ENCODE measurements at regions not wholly inside any gene's neighbourhood (a gene's known extent, or its start where the extent isn't known, plus 50 kb on each side); places are given as distances from the start of the nearest gene placed in this dataset.

DNA sequence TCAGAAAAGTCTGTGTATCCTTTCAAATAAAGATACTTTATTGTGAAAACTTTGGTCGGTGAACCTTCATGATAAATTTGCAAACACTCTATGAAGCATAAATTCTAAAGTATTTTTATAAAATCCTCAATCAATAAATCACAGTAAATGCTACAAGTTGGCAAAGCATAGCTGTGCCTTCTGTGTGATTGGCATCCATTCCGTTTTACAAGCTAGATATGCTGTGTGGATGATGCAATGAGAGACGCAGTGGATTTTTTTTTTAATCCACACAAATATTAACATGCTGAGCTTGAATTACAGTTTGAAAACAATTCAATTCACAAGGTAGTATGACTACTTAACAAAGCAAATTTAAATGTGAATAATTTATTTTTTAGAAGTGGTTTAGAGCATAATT lies 937.2 kb downstream of the ZPLD1 start:
- intact Hi-C loops (cut with micrococcal nuclease) = no loop called here

DNA sequence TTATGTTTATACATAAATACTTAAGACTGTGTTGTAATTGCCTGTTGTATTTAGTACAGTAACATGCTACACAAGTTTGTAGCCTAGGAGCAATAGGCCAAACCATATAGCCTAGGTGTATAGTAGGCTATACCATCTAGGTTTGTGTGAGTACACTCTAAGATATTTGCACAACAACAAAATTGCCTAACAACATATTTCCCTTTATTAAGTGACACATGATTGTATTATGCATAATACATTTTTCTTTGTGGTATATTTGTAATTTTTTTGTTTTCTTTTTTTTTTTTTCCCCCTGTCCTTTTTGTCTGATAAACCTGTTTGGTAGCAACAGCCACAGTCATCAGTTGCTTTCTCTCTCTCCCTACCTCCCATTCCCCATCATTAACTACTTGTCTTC lies 945.6 kb downstream of the ZPLD1 start:
- intact Hi-C loops (cut with micrococcal nuclease) = no loop called here
- no peak for ATAC-seq
- no peak for DNase-seq

More for the DNA sequence above, 937.2 kb downstream of the ZPLD1 start:
- DNase-seq = no peak
- ATAC-seq = no peak

DNA sequence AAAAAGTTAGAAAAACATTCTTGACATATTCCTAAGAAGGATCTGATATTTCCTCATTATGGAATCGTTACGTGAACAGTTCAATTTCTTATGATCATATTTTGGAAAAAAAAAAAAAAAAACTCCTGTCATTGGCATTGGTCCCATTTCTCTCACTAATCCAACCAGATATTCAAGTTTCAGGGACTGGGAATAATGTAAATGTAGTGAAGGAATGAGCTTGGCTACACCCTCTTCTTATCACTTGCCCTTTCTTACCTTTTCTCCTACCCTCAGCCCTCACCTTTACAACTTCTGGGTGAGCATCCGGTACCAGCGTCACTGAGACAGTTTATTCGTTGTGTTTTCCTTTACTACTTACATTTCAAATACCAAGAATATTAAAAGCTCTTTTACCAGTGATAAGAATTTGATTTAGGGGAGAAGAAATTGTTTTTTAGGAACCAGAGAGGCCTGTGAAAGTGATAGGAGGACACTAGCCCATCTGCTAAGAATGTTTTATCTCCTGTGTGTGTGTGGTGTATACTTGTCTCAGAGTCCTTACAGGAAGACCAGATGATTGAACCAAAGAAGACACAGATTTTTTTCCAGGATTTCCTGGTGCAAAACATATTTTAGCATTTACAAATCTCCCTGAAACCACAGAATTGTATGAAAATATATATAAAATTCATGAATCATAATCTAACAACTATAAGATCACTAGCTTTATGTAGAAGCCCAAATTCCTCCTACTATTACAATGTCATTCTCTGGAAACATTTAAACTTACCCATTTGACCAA lies 946.7 kb downstream of the ZPLD1 start:
- DNase-seq = no peak
- intact Hi-C loops (cut with micrococcal nuclease) = no loop called here
- ATAC-seq = no peak

DNA sequence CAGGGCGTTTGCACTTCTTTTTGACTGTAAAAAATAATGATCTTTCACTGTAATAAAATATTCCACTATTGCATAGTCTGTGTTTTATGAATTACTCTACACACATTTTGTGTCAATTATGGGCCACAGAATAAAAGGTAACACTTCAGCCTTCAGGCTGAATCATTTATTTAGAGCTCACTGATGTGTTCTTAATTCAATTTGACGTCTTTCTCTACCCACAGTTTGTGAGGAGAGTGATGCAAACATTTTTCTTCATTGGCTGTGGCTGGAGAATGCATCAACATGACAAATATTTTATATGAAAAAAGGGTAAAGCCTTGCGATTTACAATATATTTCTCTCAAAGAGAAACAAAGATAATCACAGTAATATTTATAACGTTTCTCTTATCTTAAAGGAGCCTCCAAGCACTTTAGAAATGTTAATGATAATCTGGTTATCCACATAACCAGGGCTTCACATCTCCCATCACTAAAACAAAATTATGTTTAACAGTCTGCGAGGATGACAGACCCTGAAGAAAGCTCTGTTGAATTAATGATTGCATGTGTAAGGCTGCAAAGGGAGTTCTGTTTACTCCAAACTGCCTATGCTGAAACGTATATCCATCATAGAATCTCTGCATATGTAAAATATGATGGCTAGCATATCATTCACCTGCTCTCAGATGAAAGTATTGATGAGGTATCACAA lies 951.3 kb downstream of the ZPLD1 start:
- intact Hi-C loops (cut with micrococcal nuclease) = no loop called here
- ATAC-seq = no peak
- DNase-seq = no peak

DNA sequence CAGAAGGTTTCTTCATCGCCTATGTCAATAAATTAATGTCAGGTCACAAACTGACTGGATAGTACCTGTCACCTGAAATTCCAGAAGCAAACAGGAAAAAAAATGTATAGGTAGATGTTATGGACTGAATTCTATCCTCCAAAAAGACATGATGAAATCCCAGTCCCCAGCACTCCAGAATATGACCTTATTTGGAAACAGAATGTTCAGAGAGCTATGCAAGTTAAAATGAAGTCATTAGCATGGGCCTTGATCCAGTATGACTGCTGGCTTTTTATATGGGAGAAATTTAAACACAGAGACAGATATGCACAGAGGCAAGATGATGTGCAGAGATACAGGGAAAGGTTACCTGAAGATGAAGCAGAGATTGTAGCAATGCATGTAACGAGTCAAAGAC lies 953.4 kb downstream of the ZPLD1 start:
- DNase-seq (no peak), ATAC-seq (no peak)
- intact Hi-C loops (cut with micrococcal nuclease) = no loop called here

DNA sequence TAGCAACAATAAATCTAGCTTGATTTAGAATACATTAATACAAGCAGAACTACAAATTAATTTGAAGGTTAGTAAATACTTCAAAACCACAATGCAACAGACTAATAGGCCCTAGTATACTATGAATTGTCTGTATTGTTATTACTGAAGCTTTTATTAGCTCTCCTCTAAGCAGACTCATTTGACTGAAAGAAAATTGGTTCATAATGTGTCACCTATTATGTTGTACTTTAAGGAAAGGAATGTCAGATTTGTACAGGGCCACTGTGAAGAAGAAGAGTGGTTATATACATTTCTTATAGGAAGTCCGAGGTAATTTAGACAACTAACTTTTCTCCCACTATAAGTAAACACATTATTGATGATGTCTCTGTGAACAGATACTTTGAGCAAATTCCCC lies 954.5 kb downstream of the ZPLD1 start:
- intact Hi-C loops (cut with micrococcal nuclease) = no loop called here
- DNase-seq (no peak), ATAC-seq (no peak)

DNA sequence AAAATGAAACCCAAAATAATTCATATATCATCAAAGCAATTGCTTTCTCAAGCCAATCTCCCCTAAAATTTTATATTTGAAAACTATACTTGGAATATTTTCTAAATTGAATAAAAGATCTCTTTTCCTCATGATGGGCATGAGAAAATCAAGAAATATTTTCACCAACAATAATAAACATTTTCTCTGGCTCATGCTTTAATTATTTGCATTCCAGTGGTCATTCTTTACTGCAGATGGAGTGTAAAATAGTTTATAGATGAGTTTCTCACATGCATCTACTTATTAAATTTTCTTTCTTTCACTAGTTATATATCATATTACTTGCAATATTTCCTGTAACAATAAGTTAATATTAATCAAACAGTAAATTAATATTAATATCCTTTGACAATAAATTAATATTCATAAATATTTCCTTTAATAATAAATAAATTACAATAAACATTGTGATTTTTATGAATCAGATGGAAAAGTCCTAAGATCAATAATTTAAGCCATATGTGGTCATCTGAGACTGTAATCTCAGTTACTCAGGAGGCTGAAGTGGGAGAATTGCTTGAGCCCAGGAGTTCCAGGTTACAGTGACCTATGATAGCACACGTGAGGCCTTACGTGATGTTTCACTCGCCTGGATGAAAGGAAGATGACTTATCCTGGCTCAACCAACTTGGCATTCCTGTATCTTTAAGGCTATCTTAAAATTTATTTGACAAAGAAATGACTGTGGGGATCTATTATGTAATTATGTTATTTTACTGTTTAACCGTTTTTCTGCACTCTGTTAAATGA lies 958.8 kb downstream of the ZPLD1 start:
- ATAC-seq = no peak
- intact Hi-C loops (cut with micrococcal nuclease) = no loop called here
- DNase-seq = no peak

DNA sequence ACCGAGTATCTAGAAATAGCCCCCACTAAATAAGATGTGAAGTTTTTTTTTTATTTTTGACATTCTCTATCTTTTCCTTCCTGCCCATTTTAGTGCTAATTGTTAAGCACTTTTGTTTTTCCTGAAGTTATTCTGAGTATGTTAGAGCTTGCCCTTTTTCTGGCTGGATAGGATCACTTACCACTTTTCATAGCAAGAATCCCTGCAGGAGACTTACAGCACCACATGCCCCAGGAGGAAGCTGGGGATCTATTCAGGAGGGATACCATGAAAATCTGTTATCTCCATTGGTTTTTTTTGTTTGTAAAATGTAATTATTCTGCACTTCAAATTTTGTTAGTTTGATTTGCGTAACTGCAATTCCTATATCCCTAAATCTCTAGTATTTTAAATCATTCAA lies 968.4 kb downstream of the ZPLD1 start:
- intact Hi-C loops (cut with micrococcal nuclease) = no loop called here
- no peak for DNase-seq
- ATAC-seq = no peak

DNA sequence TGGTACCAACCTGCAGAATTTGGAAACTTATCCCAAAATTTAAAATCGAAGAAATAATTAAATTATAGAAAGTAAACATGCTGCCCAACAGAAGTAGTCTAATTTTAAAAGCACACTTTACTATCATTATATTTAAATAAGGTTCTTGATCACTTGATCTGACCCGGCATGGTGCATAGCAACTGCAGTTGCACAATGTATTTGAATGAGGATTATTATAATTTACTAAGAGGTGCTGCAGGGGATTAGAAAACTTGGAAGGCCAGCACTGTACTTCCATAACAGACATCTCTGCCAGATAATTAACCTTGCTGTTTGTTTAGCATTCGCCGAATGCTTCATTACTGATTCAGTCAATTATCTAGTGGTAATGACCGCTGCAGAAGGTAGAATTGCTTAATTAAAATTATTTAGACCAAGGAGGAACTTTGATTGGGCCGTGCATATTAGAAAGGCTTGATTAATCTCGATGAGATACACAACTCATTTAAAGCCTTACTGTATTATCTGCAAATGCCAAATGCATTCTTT lies 971.6 kb downstream of the ZPLD1 start:
- intact Hi-C loops (cut with micrococcal nuclease) = no loop called here
- no peak for DNase-seq
- no peak for ATAC-seq

DNA sequence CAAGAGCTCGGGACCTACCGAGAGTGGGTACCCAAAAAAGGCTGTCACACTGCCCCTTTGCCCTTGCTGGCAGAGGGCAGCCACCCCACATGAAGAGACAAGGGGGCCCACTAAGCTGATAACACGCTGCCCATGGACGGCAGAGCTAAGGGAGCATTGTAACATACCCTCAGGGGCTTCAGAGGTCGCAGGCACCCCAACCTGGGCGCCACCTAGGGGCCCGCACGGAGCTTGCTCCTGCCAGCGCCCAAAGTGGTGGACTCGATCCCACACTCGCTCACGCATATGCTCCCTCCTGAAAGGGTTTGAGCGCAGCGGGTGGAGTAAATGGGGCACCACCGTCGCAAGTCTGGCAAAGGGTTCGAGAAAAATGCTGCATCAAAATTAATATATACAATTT lies 975.4 kb downstream of the ZPLD1 start:
- no peak for ATAC-seq
- no peak for DNase-seq
- intact Hi-C loops (cut with micrococcal nuclease) = no loop called here

DNA sequence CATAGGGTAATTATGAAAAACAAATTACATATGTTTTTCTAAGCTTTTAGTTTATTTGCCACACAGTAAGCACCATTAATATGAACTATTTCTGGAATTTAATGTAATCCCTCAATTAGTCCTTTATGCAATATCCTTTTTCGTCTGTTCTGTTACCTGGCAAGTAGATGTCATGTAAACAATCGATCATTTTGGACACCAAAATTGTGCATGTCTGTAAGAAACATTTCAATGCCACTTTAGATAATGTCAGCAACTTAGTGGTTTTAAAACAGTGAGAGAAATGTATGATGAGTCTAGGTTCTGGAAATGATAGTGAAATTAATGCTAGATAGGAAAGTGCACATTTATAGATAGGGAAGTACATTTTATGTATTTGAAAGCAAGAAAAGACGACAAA lies 986.6 kb downstream of the ZPLD1 start:
- intact Hi-C loops (cut with micrococcal nuclease) = no loop called here
- no peak for ATAC-seq

DNA sequence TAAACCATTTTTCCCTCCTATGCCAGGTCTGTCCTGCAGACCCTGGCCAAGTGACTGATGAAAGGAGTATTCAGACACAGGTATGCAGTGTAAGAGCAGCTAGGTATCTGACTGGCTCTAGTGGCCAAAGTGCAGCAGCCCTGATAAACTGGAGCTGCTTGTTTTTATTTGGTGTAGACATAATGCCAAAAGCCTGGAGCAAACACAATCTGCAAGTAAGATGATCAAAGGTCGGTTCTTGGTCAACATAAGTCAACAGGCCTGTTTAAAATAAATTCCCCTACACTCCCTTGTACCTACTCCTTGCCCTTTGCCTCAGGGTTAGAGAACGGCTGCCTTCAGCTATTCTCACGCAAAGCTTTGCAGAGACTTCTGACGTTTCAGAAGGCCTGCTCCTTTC lies 1003.1 kb downstream of the ZPLD1 start:
- ATAC-seq = no peak

More for the DNA sequence above, 986.6 kb downstream of the ZPLD1 start:
- no peak for DNase-seq

DNA sequence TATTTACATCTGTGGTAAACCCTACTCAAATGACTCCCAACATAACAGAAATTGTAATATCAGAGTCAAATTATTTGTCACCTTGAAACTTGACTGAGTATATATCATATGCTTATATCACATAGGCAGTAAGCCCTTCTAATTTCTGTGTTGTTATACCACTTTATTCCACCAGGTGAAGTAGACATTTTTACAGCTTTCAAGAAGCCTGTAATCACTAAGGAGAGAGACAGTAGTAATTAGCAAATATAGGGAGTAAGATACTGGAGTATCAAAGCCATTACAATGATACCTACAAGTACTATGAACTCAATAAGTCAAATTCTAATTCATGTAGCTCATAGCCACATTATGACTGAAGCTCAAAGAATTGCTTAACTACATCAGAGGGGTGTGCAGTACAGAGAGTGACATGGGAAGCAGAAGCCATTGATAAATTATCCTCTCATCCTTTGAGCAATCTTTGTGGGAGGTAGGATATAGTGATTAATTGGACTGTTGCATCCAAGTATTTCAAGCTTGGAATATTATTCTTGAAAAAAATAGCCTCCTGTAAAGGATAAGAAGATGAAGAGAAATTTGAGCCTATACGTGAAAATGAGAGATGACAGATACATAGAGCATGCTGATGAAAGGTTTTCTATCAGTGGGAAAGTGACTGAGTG lies 1005.9 kb downstream of the ZPLD1 start:
- no peak for ATAC-seq
- intact Hi-C loops (cut with micrococcal nuclease) = no loop called here
- DNase-seq = no peak

More for the DNA sequence above, 1003.1 kb downstream of the ZPLD1 start:
- intact Hi-C loops (cut with micrococcal nuclease) = no loop called here
- DNase-seq = no peak

DNA sequence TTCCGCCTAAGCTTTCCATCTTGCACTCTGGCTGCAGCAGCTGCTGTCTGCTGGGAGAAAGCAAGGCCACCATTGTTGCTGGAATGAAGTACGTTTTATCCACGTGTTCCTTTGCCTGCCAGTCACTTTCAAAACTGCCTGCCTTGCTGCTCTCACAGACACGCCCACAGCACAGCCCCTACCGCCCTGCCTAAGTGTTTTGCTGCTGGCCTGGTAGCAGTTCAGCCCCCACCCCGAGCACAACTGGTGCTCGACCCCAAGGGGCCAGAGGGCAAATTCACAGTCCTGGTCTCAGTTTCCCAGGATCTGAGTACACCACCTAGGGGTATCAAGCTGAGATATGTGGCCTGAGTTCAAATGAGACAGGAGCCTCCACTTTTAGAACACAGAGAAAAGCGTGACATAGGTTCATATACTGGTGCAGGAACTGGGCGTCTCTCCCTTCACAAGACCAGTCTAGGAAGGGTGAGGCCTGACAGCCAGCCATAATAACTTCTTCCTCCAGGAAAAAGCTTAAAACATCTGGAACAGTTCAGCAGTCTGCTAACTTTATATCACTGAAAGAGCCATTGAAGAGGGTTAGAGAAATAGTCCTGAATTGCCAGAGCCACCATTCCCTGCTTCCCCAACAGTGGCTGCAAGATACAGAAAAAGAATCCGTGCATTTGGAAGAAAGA lies 1012.3 kb downstream of the ZPLD1 start:
- DNase-seq (no peak), ATAC-seq (no peak)
- intact Hi-C loops (cut with micrococcal nuclease) = no loop called here

DNA sequence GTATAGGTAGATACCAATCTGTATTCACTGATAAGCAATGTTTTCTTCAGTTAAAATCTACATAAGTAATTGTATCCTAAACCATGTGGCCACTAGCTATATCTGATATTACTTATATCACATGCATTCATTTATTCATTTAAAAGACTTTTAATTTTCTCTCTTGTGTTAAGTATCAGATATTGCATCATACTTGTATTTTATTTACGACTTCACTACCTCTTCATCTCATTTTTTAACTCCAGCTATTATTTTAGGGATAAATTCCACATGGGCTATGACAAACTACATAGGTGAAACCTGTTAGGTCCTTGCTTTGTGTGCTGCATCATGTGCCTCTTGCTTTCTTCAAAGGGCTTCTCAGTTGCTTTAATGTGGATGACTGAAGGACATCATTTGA lies 1018.3 kb downstream of the ZPLD1 start:
- no peak for DNase-seq
- intact Hi-C loops (cut with micrococcal nuclease) = no loop called here
- ATAC-seq = no peak

DNA sequence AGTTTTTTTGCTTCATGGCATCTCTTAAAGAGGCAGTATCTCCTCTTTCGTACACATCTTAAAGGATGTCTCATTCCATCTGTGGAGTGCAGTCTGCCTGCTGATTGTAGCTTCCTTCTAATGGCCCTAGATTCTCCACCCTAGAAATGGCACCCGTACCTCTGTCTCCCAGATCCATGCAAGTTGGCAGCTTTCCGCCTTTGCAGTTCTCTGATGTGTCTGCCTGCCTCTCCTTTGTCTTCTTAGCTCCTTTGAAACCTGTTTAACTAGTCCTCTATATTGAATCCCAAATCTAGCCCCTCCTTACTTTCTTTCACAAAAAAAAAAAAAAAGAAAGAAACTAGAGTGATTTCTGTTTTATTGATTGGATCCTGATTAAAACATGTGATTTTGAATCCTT lies 1025.0 kb downstream of the ZPLD1 start:
- no peak for ATAC-seq
- DNase-seq = no peak
- intact Hi-C loops (cut with micrococcal nuclease) = no loop called here

DNA sequence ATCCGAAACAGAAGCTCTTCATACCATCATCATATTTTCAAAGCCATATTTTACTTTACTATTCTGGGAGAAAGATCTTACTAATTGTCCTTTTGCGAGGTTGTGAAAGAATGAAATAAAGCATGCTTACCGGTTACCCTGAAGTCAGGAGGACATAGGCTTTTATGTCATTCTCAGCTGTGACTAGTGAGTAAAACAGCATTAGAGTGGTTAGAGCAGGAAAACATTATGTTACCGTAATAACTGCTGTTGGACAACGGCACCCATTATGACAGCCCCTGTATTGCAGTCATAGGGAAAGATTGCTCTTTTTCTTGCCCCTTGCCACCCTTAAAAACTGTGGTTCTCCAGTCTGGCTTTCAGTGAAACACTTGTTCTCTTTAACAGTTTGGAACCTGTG lies 1035.7 kb downstream of the ZPLD1 start:
- DNase-seq (no peak), ATAC-seq (no peak)
- intact Hi-C loops (cut with micrococcal nuclease) = no loop called here

DNA sequence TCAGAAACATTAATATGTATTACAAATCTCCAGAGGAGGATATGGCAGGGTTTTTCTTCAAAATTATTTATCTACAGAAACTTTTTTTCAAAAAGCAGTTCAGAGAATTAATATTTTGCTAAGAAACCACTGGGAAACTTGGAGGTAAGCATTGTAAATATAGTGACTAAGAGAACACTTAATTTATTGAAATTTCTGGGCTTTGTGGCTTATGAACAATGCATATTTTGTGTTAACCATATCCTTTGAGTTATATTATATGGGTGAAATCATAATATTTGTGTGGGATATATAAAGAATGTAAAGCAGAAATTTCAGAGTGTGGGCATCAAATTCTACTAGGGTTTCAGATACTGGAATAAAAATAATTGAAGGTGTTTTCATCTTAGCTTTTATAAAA lies 1059.2 kb downstream of the ZPLD1 start:
- DNase-seq = no peak
- ATAC-seq = no peak
- intact Hi-C loops (cut with micrococcal nuclease) = no loop called here

DNA sequence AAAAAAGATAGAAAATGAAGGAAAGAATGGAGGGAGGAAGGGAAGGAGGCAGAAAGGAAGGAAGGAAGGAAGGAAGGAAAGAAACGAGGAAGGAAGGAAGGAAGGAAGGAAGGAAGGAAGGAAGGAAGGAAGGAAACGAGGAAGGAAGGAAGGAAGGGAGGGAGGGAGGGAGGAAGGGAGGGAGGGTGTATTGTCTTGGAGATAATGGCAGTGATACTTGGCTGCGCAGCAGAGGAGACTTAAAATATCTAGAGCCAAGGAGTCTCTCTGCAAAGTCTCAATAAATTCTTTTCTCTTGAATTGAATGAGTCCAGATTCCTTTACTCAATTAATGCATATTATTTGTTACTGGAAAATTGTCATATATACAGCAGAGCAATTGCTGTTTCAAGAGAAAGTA lies 1059.7 kb downstream of the ZPLD1 start:
- ATAC-seq = no peak
- intact Hi-C loops (cut with micrococcal nuclease) = no loop called here
- DNase-seq = no peak

Data from left ventricle myocardium superior (tissue), 1 donor.